ENCODE measurements at regions not wholly inside any gene's neighbourhood (a gene's known extent, or its start where the extent isn't known, plus 50 kb on each side); places are given as distances from the start of the nearest gene placed in this dataset.

DNA sequence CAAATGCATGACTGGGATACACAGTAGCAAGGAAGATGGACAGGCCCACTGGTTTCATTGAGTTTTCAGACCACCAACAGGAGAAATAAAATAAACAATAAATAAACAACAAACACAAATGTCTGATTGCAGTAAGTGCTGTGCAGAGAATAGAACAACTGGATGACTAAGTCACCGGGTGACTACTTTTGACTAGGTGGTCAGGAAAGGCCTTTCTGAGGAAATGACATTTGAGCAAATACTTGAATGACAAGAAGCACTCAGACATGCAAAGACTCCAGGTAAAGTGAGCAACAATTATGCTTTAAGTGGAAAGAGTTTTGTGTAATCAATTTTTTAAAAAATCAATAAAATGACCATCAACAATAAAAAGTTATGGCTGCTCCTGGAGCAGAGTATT is 137.7 kb downstream of the BTC start:
- H3K27me3 ChIP-seq (ENCODE audit: control insufficient read depth in 1 of 2, insufficient read depth in 2 of 2, low read length in 2 of 2), result no peaks in the 10 kb centered on the region
- no peaks in the 10 kb centered on the region for H3K79me2 ChIP-seq (ENCODE audit: insufficient read depth, low read length)
- no peak overlapping the region for H2AFZ ChIP-seq (ENCODE audit: low read length)
- 82% methylated on average over 1 of the region's 1 CpG for WGBS (ENCODE audit: low lambda C conversion rate)
- in situ Hi-C loops (cut with HindIII; ENCODE audit: extremely low pct_ligation_motif_present, low pct_unique_long_range_greater_than_20kb) (no loop called here), intact Hi-C loops (cut with micrococcal nuclease; ENCODE audit: unreplicated experiment) (no loop called here)
- ChIA-PET CTCF (ENCODE audit: low intra/inter-chr PET ratio, low total read pairs) (no interaction called here), POLR2A (interaction anchor here (0.6 kb wide), 1 partner anchor 25 kb away, joined by 4 read pairs; no protein-coding TSS in a partner anchor)
- H3K27ac ChIP-seq (ENCODE audit: extremely low read length, insufficient read depth, low read length), result no peak overlapping the region
- no peak overlapping the region for H3K9ac ChIP-seq (ENCODE audit: insufficient read depth, low read depth, low read length)
- TF ChIP-seq POLR2AphosphoS2 (IDR thresholded peaks at IDR 0.05; ENCODE audit: low read depth, low read length) (no peak), MATR3 (CRISPR knock-in tag; IDR thresholded peaks at IDR 0.05) (no peak), KDM2A (CRISPR knock-in tag; IDR thresholded peaks at IDR 0.05; ENCODE audit: borderline replicate concordance, low read depth) (no peak), ATF7-NPFF (CRISPR knock-in tag; IDR thresholded peaks at IDR 0.05; ENCODE audit: low read depth) (no peak), SP2 (CRISPR knock-in tag; IDR thresholded peaks at IDR 0.05) (no peak)
- TF ChIP-seq, protein P1, sequence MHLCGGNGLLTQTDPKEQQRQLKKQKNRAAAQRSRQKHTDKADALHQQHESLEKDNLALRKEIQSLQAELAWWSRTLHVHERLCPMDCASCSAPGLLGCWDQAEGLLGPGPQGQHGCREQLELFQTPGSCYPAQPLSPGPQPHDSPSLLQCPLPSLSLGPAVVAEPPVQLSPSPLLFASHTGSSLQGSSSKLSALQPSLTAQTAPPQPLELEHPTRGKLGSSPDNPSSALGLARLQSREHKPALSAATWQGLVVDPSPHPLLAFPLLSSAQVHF (CRISPR knock-in tag; IDR thresholded peaks at IDR 0.05), result no peak
- no peaks in the 10 kb centered on the region for H3K36me3 ChIP-seq (replicated peaks in 1 of 2; ENCODE audit: control insufficient read depth in 1 of 2, insufficient read depth in 2 of 2, low read length in 2 of 2)
- BruUV-seq (replicated peaks), result no TSS peak
- ATAC-seq, result no peak
- no peak for DNase-seq (ENCODE audit: low spot score)
- H3K9me3 ChIP-seq (ENCODE audit: low read length), result no peaks in the 10 kb centered on the region
- H3K4me3 ChIP-seq (replicated peaks in 1 of 3; ENCODE audit: insufficient read depth in 1 of 3, low read depth in 2 of 3, low read length in 3 of 3), result no peak overlapping the region
- peaks cover 82% of the 10 kb centered on the region for H3K4me1 ChIP-seq (ENCODE audit: insufficient read depth, low read length)
- H3K4me2 ChIP-seq (ENCODE audit: low read depth, low read length), result no peak overlapping the region
- no peak for FAIRE-seq
- no peaks in the 10 kb centered on the region for H4K20me1 ChIP-seq (ENCODE audit: insufficient read depth, low read length)

DNA sequence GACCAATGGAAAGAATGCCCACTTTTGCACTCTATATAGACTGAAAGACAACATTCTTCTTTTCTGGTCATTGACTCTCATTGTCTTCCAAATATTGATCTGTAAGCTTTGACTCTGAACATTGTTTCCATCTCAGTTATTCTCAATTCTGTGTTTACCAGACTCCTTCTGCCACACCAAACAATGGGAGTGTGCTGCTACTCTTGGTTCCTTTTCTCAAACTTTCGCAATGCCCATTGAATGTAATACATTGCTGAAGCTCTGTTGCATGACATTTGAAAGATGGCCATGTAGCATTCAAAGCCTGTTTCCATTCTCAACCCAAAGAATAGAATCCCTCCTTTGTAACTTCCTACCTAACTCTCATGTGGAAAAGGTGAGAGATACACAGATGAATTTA is 136.2 kb downstream of the BTC start:
- POLR2A ChIA-PET, result no interaction called here

More for the DNA sequence above, 136.2 kb downstream of the BTC start:
- ATAC-seq (no peak), FAIRE-seq (no peak), DNase-seq (ENCODE audit: low spot score) (peak; percentile 15)
- H3K9me3 ChIP-seq (ENCODE audit: low read length), result no peaks in the 10 kb centered on the region
- H3K79me2 ChIP-seq (ENCODE audit: insufficient read depth, low read length), result no peaks in the 10 kb centered on the region
- peaks cover 88% of the 10 kb centered on the region for H3K4me1 ChIP-seq (ENCODE audit: insufficient read depth, low read length)
- H3K9ac ChIP-seq (ENCODE audit: insufficient read depth, low read depth, low read length), result no peak overlapping the region
- CTCF ChIA-PET (ENCODE audit: low intra/inter-chr PET ratio, low total read pairs), result no interaction called here
- no TSS peak for BruUV-seq (replicated peaks)
- H3K27me3 ChIP-seq (ENCODE audit: control insufficient read depth in 1 of 2, insufficient read depth in 2 of 2, low read length in 2 of 2), result no peaks in the 10 kb centered on the region
- no peak overlapping the region for H3K4me3 ChIP-seq (replicated peaks in 1 of 3; ENCODE audit: insufficient read depth in 1 of 3, low read depth in 2 of 3, low read length in 3 of 3)
- intact Hi-C loops (cut with micrococcal nuclease; ENCODE audit: unreplicated experiment), result no loop called here
- no peaks in the 10 kb centered on the region for H3K36me3 ChIP-seq (replicated peaks in 1 of 2; ENCODE audit: control insufficient read depth in 1 of 2, insufficient read depth in 2 of 2, low read length in 2 of 2)
- H3K27ac ChIP-seq (ENCODE audit: extremely low read length, insufficient read depth, low read length), result no peak overlapping the region
- H2AFZ ChIP-seq (ENCODE audit: low read length), result no peak overlapping the region
- WGBS (ENCODE audit: low lambda C conversion rate), result 93% methylated on average over 1 of the region's 1 CpG
- in situ Hi-C loops (cut with HindIII; ENCODE audit: extremely low pct_ligation_motif_present, low pct_unique_long_range_greater_than_20kb), result no loop called here
- no peaks in the 10 kb centered on the region for H4K20me1 ChIP-seq (ENCODE audit: insufficient read depth, low read length)
- 0 out of 2 replicates have a peak, but pooled peaks have one; percentile 20 for TF ChIP-seq ZNF629 (CRISPR knock-in tag; conservative IDR thresholded peaks at IDR 0.05)
- TF ChIP-seq ONECUT2 (CRISPR knock-in tag; IDR thresholded peaks at IDR 0.05), result peak; percentile 28; the same call in 1 of the 2 replicates
- TF ChIP-seq SOX6 (IDR thresholded peaks at IDR 0.05), result no peak
- TF ChIP-seq SOX6 (CRISPR knock-in tag; IDR thresholded peaks at IDR 0.05), result peak; percentile 75
- no peak for TF ChIP-seq NFIB (CRISPR knock-in tag; IDR thresholded peaks at IDR 0.05; ENCODE audit: borderline replicate concordance)
- no peak for TF ChIP-seq RBFOX2 (IDR thresholded peaks at IDR 0.05; ENCODE audit: low read depth, low read length)
- TF ChIP-seq SOX5 (CRISPR knock-in tag; IDR thresholded peaks at IDR 0.05; ENCODE audit: borderline replicate concordance), result peak; percentile 74; the same call in 1 of the 2 replicates
- TF ChIP-seq ZNF235 (CRISPR knock-in tag; IDR thresholded peaks at IDR 0.05; ENCODE audit: borderline replicate concordance), result no peak
- TF ChIP-seq FOSL2 (CRISPR knock-in tag; IDR thresholded peaks at IDR 0.05), result peak; percentile 23; the same call in 1 of the 2 replicates
- TF ChIP-seq GATAD2A (CRISPR knock-in tag; IDR thresholded peaks at IDR 0.05), result peak; percentile 35; the same call in 1 of the 2 replicates
- TF ChIP-seq SOX13 (IDR thresholded peaks at IDR 0.05), result peak; percentile 63
- peak in 1 of 2 experiments; percentile 92; a peak in 2 of 4 replicates for TF ChIP-seq SOX13 (CRISPR knock-in tag; conservative IDR thresholded peaks at IDR 0.05 in 1 of 2, IDR thresholded peaks at IDR 0.05 in 1 of 2)
- peak; percentile 68 for TF ChIP-seq CEBPB (IDR thresholded peaks at IDR 0.05; ENCODE audit: borderline replicate concordance, low read depth, low read length)
- no peak for TF ChIP-seq FOXP1 (IDR thresholded peaks at IDR 0.05)
- peak; percentile 33; the same call in 1 of the 2 replicates for TF ChIP-seq FOXP1 (CRISPR knock-in tag; IDR thresholded peaks at IDR 0.05)
- TF ChIP-seq CEBPG (CRISPR knock-in tag; IDR thresholded peaks at IDR 0.05), result peak; percentile 66
- TF ChIP-seq ZNF644 (CRISPR knock-in tag; IDR thresholded peaks at IDR 0.05; ENCODE audit: low read depth), result peak; percentile 82; the same call in 1 of the 2 replicates
- H3K4me2 ChIP-seq (ENCODE audit: low read depth, low read length), result no peak overlapping the region
